IMR-90 (cell line): ENCODE measurements at regions not wholly inside any gene's neighbourhood (a gene's known extent, or its start where the extent isn't known, plus 50 kb on each side); places are given as distances from the start of the nearest gene placed in this dataset.

ENCODE experiments used
- ATAC-seq: fragments of 200-7000 bp; cut with Tn5 transposase; 2 replicates; pipeline ENCODE4 v1.9.1; 2020; ENCODE audit warnings: low read depth, mild to moderate bottlenecking, moderate library complexity
- BruUV-seq: library from RNA; stranded (reverse); fragments of 400-500 nt; replicated peaks from 2 replicates; lab custom pipeline; 2021; lab: Mats Ljungman, UMichigan
- CTCF ChIA-PET: fragments of 300-600 bp; formaldehyde crosslinking; extraction: SDS; loops from one replicate; lab custom pipeline; 2021; ENCODE audit warnings: antibody characterized with exemption; lab: Yijun Ruan, JAX
- POLR2A ChIA-PET: fragments of 300-600 bp; sonication (Branson Sonifier 250); formaldehyde crosslinking; loops from one replicate; lab custom pipeline; 2022; ENCODE audit warnings: antibody characterized with exemption; ENCODE audit not compliant: unreplicated experiment; lab: Charles Lee
- DNase-seq: peaks from one replicate; pipeline ENCODE4 v3.0.0; 2013
- H2AFZ ChIP-seq: replicated peaks from 2 replicates; pipeline ENCODE3; 2013; ENCODE audit warnings: low read length, mild to moderate bottlenecking; ENCODE audit not compliant: poor library complexity
- H2AK5ac ChIP-seq: 2 replicates; pipeline ENCODE4 v1.6.1; 2013; ENCODE audit warnings: low read depth, low read length, inconsistent platforms
- H2AK9ac ChIP-seq: replicated peaks from 2 replicates; pipeline ENCODE3; 2013; ENCODE audit warnings: mild to moderate bottlenecking, low read depth, low read length, moderate library complexity; ENCODE audit not compliant: poor library complexity
- H2BK120ac ChIP-seq: 2 replicates; pipeline ENCODE4 v1.6.1; 2013; ENCODE audit warnings: low read depth, low read length, inconsistent platforms
- H2BK15ac ChIP-seq: 3 replicates; pipeline ENCODE4 v1.6.1; 2013; ENCODE audit warnings: low read depth, low read length, inconsistent platforms
- H2BK20ac ChIP-seq: 2 replicates; pipeline ENCODE4 v1.6.1; 2013; ENCODE audit warnings: low read depth, mild to moderate bottlenecking, inconsistent platforms, low read length, moderate library complexity
- H2BK5ac ChIP-seq: 2 replicates; pipeline ENCODE4 v1.6.1; 2013; ENCODE audit warnings: mild to moderate bottlenecking, low read depth, low read length, inconsistent platforms; ENCODE audit not compliant: poor library complexity, severe bottlenecking
- H3K14ac ChIP-seq: replicated peaks from 2 replicates; pipeline ENCODE4 v1.6.1; 2013; ENCODE audit warnings: low read depth, low read length, inconsistent platforms
- H3K18ac ChIP-seq: 2 replicates; pipeline ENCODE4 v1.6.1; 2013; ENCODE audit warnings: low read depth, low read length, control low read depth
- H3K23ac ChIP-seq: 2 replicates; pipeline ENCODE4 v1.6.1; 2013; ENCODE audit warnings: low read depth, low read length, inconsistent platforms
- H3K27ac ChIP-seq: 2 replicates; pipeline ENCODE4 v1.5.1; 2013; ENCODE audit warnings: mild to moderate bottlenecking, control low read depth, low read length; ENCODE audit not compliant: insufficient read depth
- H3K27me3 ChIP-seq: 2 replicates; pipeline ENCODE4 v1.6.1; 2013; ENCODE audit warnings: low read length; ENCODE audit not compliant: control insufficient read depth, insufficient read depth
- H3K36me3 ChIP-seq: 2 replicates; pipeline ENCODE4 v1.6.1; 2013; ENCODE audit warnings: low read length, mixed read lengths; ENCODE audit not compliant: control insufficient read depth, insufficient read depth
- H3K4ac ChIP-seq: 2 replicates; pipeline ENCODE4 v1.6.1; 2013; ENCODE audit warnings: low read depth, low read length, inconsistent platforms
- H3K4me1 ChIP-seq: 2 replicates; pipeline ENCODE4 v1.6.1; 2013; ENCODE audit warnings: low read length, mixed read lengths; ENCODE audit not compliant: control insufficient read depth, insufficient read depth
- H3K4me2 ChIP-seq: 2 replicates; pipeline ENCODE4 v1.6.1; 2013; ENCODE audit warnings: low read depth, mild to moderate bottlenecking, control low read depth, low read length, moderate library complexity
- H3K4me3 ChIP-seq: 2 replicates; pipeline ENCODE4 v1.5.1; 2013; ENCODE audit warnings: low read depth, mild to moderate bottlenecking, control low read depth, low read length, moderate library complexity; ENCODE audit not compliant: insufficient read depth
- H3K56ac ChIP-seq: 2 replicates; pipeline ENCODE4 v1.6.1; 2013; ENCODE audit warnings: low read length, inconsistent platforms; ENCODE audit not compliant: insufficient read depth; ENCODE audit errors: extremely low read depth
- H3K79me1 ChIP-seq, 2 experiments: 2 replicates each; pipeline ENCODE4 v1.6.1; 2013; ENCODE audit warnings: low read length in 2 of 2, inconsistent platforms in 1 of 2, low read depth in 1 of 2
- H3K9ac ChIP-seq: 2 replicates; pipeline ENCODE4 v1.6.1; 2013; ENCODE audit warnings: low read depth, low read length, control low read depth
- H3K9me1 ChIP-seq: 2 replicates; pipeline ENCODE4 v1.6.1; 2013; ENCODE audit warnings: low read length, inconsistent platforms; ENCODE audit not compliant: insufficient read depth
- H3K9me3 ChIP-seq: 2 replicates; pipeline ENCODE4 v1.6.1; 2013; ENCODE audit warnings: low read length; ENCODE audit not compliant: control insufficient read depth, insufficient read depth
- H4K20me1 ChIP-seq: 2 replicates; pipeline ENCODE4 v1.6.1; 2013; ENCODE audit warnings: low read length, inconsistent platforms; ENCODE audit not compliant: insufficient read depth
- H4K5ac ChIP-seq: 2 replicates; pipeline ENCODE4 v1.6.1; 2013; ENCODE audit warnings: mild to moderate bottlenecking, low read depth, low read length, control low read depth
- H4K8ac ChIP-seq, 2 experiments: 2 replicates each; pipeline ENCODE4 v1.6.1; 2013; ENCODE audit warnings: low read depth in 2 of 2, low read length in 2 of 2, control low read depth in 1 of 2, inconsistent platforms in 1 of 2
- H4K91ac ChIP-seq: 2 replicates; pipeline ENCODE4 v1.6.1; 2013; ENCODE audit warnings: low read depth, low read length, inconsistent platforms; ENCODE audit not compliant: insufficient read depth
- BHLHE40 ChIP-seq: fragments of 150-350 bp; IDR thresholded peaks from 2 replicates; pipeline ENCODE4 v1.6.1; 2016; ENCODE audit warnings: mild to moderate bottlenecking, low read depth, low read length
- CHD1 ChIP-seq: IDR thresholded peaks from 2 replicates; pipeline ENCODE4 v1.6.1; 2012; ENCODE audit warnings: low read depth, low read length, improper control_type of control experiment
- FOS ChIP-seq: fragments of 150-350 bp; IDR thresholded peaks from 2 replicates; pipeline ENCODE4 v1.6.1; 2016; ENCODE audit warnings: low read depth, low read length
- NFE2L2 ChIP-seq: fragments of 150-350 bp; IDR thresholded peaks from 2 replicates; pipeline ENCODE4 v1.6.1; 2016; ENCODE audit warnings: low read depth, mild to moderate bottlenecking, low read length
- SMC3 ChIP-seq: fragments of 150-350 bp; IDR thresholded peaks from 2 replicates; pipeline ENCODE4 v1.6.1; 2016; ENCODE audit warnings: low read depth, mild to moderate bottlenecking, antibody characterized with exemption, low read length, moderate library complexity
- WGBS, 2 experiments: methylation state at CpG; one replicate each; pipeline versions ENCODE4 v1.1.5 to v1.1.7; 2013; ENCODE audit warnings: missing lambda C conversion rate in 2 of 2; ENCODE audit not compliant: insufficient read length in 1 of 2; ENCODE audit errors: extremely low coverage in 2 of 2; 5-methylcytosine and 5-hydroxymethylcytosine counted together
- dilution Hi-C: fragments of 300-500 bp; cut with HindIII; formaldehyde crosslinking; loops from one replicate; pipeline ENCODE4 v1.14.3; 2018; ENCODE audit warnings: low sequenced_read_pairs; ENCODE audit not compliant: unreplicated experiment
- in situ Hi-C: fragments of 300-500 bp; cut with MboI; formaldehyde crosslinking; loops from 3 replicates; pipeline ENCODE4 v1.14.3; 2019; ENCODE audit warnings: low sequenced_read_pairs, inconsistent platforms, mixed read lengths
- intact Hi-C: fragments of 100-400 bp; cut with micrococcal nuclease; formaldehyde crosslinking; loops from 2 replicates; pipeline ENCODE4 v1.10.0; 2022
- TF ChIP-seq, protein P1 (sequence below): fragments of 150-350 bp; IDR thresholded peaks from 2 replicates; pipeline ENCODE4 v1.6.1; 2016; ENCODE audit warnings: low read depth, mild to moderate bottlenecking, low read length, moderate library complexity, borderline replicate concordance

DNA sequence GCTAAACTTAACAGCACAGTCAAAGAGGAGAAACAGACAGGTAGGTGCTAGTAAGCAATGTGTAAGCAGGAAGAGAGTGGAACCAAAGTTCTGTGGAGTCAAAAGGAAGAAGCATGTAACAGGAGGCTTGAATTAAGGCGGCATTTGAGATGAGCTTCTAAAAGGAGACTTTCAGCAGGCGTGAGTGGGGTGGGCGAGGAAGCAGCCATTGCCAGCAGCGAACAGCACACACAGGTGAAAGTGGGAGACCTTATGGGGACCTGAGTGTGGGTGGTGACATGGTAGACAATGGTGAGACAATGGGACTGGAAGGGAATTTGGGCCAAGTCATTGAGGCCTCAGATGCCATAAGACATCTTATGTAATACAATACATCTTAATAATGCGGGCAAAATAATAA, 195.0 kb downstream of the PAX1 start:
- H3K9ac ChIP-seq, result no peak overlapping the region
- H2AK5ac ChIP-seq, result no peak overlapping the region
- TF ChIP-seq, protein P1, sequence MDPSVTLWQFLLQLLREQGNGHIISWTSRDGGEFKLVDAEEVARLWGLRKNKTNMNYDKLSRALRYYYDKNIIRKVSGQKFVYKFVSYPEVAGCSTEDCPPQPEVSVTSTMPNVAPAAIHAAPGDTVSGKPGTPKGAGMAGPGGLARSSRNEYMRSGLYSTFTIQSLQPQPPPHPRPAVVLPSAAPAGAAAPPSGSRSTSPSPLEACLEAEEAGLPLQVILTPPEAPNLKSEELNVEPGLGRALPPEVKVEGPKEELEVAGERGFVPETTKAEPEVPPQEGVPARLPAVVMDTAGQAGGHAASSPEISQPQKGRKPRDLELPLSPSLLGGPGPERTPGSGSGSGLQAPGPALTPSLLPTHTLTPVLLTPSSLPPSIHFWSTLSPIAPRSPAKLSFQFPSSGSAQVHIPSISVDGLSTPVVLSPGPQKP, result no peak
- TF ChIP-seq BHLHE40 (no peak), NFE2L2 (no peak), CHD1 (no peak), FOS (no peak), SMC3 (no peak)
- no peak overlapping the region for H3K4ac ChIP-seq
- H3K23ac ChIP-seq, result no peak overlapping the region
- H3K9me1 ChIP-seq, result no peaks in the 10 kb centered on the region
- no peak overlapping the region for H4K8ac ChIP-seq
- intact Hi-C loops (no loop called here), in situ Hi-C loops (no loop called here), dilution Hi-C loops (no loop called here)
- ChIA-PET POLR2A (no interaction called here), CTCF (no interaction called here)
- no peak overlapping the region for H3K4me2 ChIP-seq
- no peak overlapping the region for H2BK20ac ChIP-seq
- H3K56ac ChIP-seq, result no peak overlapping the region
- no TSS peak for BruUV-seq
- no peak overlapping the region for H2BK5ac ChIP-seq
- DNase-seq (no peak), ATAC-seq (no peak)
- H3K18ac ChIP-seq, result no peak overlapping the region
- H4K5ac ChIP-seq, result no peak overlapping the region
- H2AFZ ChIP-seq, result no peak overlapping the region
- no peak overlapping the region for H2AK9ac ChIP-seq
- no peaks in the 10 kb centered on the region for H3K79me1 ChIP-seq
- H3K9me3 ChIP-seq, result peaks cover 23% of the 10 kb centered on the region
- WGBS, 2 experiments, result 44% methylated on average over 3 of the region's 5 CpGs; no CpG with 5 or more reads in 1 of the 2 experiments
- no peak overlapping the region for H3K14ac ChIP-seq
- H3K4me1 ChIP-seq, result no peaks in the 10 kb centered on the region
- no peak overlapping the region for H3K27ac ChIP-seq
- no peak overlapping the region for H3K4me3 ChIP-seq
- no peak overlapping the region for H2BK15ac ChIP-seq
- H4K91ac ChIP-seq, result no peak overlapping the region
- H4K20me1 ChIP-seq, result no peaks in the 10 kb centered on the region
- no peaks in the 10 kb centered on the region for H3K36me3 ChIP-seq
- H2BK120ac ChIP-seq, result no peak overlapping the region
- H3K27me3 ChIP-seq, result no peaks in the 10 kb centered on the region
